DND-41 (cell line): ENCODE measurements at regions not wholly inside any gene's neighbourhood (a gene's known extent, or its start where the extent isn't known, plus 50 kb on each side); places are given as distances from the start of the nearest gene placed in this dataset.
"Not testable (repeated sequence)": the region's sequence is repeated elsewhere in the genome, so short reads cannot be mapped to it uniquely, and the experiment has no call there.

Experiments used
- ATAC-seq: fragments of 200-7000 bp; cut with Tn5 transposase; 3 replicates; pipeline ENCODE4 v1.9.1; 2021; ENCODE audit warnings: low read depth; ENCODE audit not compliant: insufficient read depth
- DNase-seq: peaks from one replicate; pipeline ENCODE4 v3.0.0-alpha.2; 2020
- H2AFZ ChIP-seq: 2 replicates; pipeline ENCODE4 v1.6.0; 2012; ENCODE audit warnings: low read depth, low read length
- H3K27ac ChIP-seq: 2 replicates; pipeline ENCODE4 v1.5.1; 2012; ENCODE audit warnings: low read length, inconsistent platforms
- H3K27me3 ChIP-seq: fragments of 200-600 bp; sonication (generic); 2 replicates; pipeline ENCODE4 v1.6.0; 2012; ENCODE audit warnings: low read length, mild to moderate bottlenecking, inconsistent platforms; ENCODE audit not compliant: insufficient read depth, poor library complexity
- H3K36me3 ChIP-seq: 2 replicates; pipeline ENCODE4 v1.5.1; 2012; ENCODE audit warnings: low read length, inconsistent platforms; ENCODE audit not compliant: insufficient read depth
- H3K4me1 ChIP-seq: 2 replicates; pipeline ENCODE4 v1.5.1; 2012; ENCODE audit warnings: mild to moderate bottlenecking, low read length; ENCODE audit not compliant: insufficient read depth
- H3K4me2 ChIP-seq: 2 replicates; pipeline ENCODE4 v1.6.0; 2012; ENCODE audit warnings: mild to moderate bottlenecking, moderate library complexity, low read length, inconsistent platforms; ENCODE audit not compliant: insufficient read depth
- H3K4me3 ChIP-seq, 2 experiments: fragments of 200-600 bp in 1 of 2; shearing (Covaris generic) in 1 of 2; 2 replicates each; pipeline ENCODE4 v1.5.1; 2012 to 2016; ENCODE audit warnings: inconsistent platforms in 2 of 2, low read length in 2 of 2, mild to moderate bottlenecking in 2 of 2, low read depth in 1 of 2, moderate library complexity in 1 of 2
- H3K79me2 ChIP-seq: 2 replicates; pipeline ENCODE4 v1.6.0; 2012; ENCODE audit warnings: low read length, inconsistent platforms; ENCODE audit not compliant: insufficient read depth
- H3K9ac ChIP-seq: 2 replicates; pipeline ENCODE4 v1.6.0; 2012; ENCODE audit warnings: low read depth, mild to moderate bottlenecking, inconsistent platforms, low read length, moderate library complexity
- H3K9me3 ChIP-seq: 2 replicates; pipeline ENCODE4 v1.5.1; 2012; ENCODE audit warnings: low read length, moderate library complexity, mild to moderate bottlenecking, inconsistent platforms; ENCODE audit not compliant: insufficient read depth, severe bottlenecking
- H4K20me1 ChIP-seq: 2 replicates; pipeline ENCODE4 v1.6.0; 2012; ENCODE audit warnings: low read length; ENCODE audit not compliant: insufficient read depth
- CTCF ChIP-seq: IDR thresholded peaks from 2 replicates; pipeline ENCODE4 v1.5.1; 2012; ENCODE audit warnings: borderline replicate concordance, low read length, moderate library complexity, mild to moderate bottlenecking; ENCODE audit not compliant: poor library complexity, severe bottlenecking; ENCODE audit errors: extremely low read depth
- EZH2 ChIP-seq: IDR thresholded peaks from 3 replicates; pipeline ENCODE4 v1.6.1; 2012; ENCODE audit warnings: borderline replicate concordance, low read depth, mild to moderate bottlenecking, moderate library complexity, low read length, inconsistent platforms; ENCODE audit not compliant: severe bottlenecking

- Histone ChIP-seq H2AFZ (no peak overlapping the region), H4K20me1 (no peaks in the 10 kb centered on the region), H3K9me3 (no peaks in the 10 kb centered on the region), H3K4me3 (no peak overlapping the region), H3K9ac (no peak overlapping the region), H3K79me2 (no peaks in the 10 kb centered on the region), H3K4me1 (no peaks in the 10 kb centered on the region), H3K27ac (no peak overlapping the region), H3K4me2 (no peak overlapping the region), H3K36me3 (no peaks in the 10 kb centered on the region), H3K27me3 (no peaks in the 10 kb centered on the region)
- DNase-seq: no peak
- no peak for TF ChIP-seq EZH2
- no peak for ATAC-seq
Measured at GRCh38 chr13:52921194-52921593, 72.8 kb upstream of the PCDH8 start.

- H2AFZ ChIP-seq: no peak overlapping the region
- H3K4me2 ChIP-seq: no peak overlapping the region
- no peaks in the 10 kb centered on the region for H3K4me1 ChIP-seq
- H3K4me3 ChIP-seq: no peak overlapping the region
- H3K36me3 ChIP-seq: no peaks in the 10 kb centered on the region
- H3K9me3 ChIP-seq: no peaks in the 10 kb centered on the region
- no peak overlapping the region for H3K27ac ChIP-seq
- DNase-seq (no peak), ATAC-seq (no peak)
- no peaks in the 10 kb centered on the region for H4K20me1 ChIP-seq
- H3K9ac ChIP-seq: no peak overlapping the region
- no peaks in the 10 kb centered on the region for H3K79me2 ChIP-seq
- no peaks in the 10 kb centered on the region for H3K27me3 ChIP-seq
- TF ChIP-seq EZH2 (no peak), CTCF (no peak)
Measured at GRCh38 chr13:52916486-52916990, 68.1 kb upstream of the PCDH8 start.

GRCh38 chr13:52911340-52911739, 62.9 kb upstream of the PCDH8 start:
- no peak for TF ChIP-seq EZH2
- TF ChIP-seq CTCF: no peak
- no peak overlapping the region for H3K27ac ChIP-seq
- H3K4me3 ChIP-seq: no peak overlapping the region
- H2AFZ ChIP-seq: no peak overlapping the region
- H3K4me2 ChIP-seq: no peak overlapping the region
- H3K9ac ChIP-seq: no peak overlapping the region
- no peaks in the 10 kb centered on the region for H3K27me3 ChIP-seq
- H4K20me1 ChIP-seq: no peaks in the 10 kb centered on the region
- DNase-seq: no peak
- H3K36me3 ChIP-seq: no peaks in the 10 kb centered on the region
- H3K4me1 ChIP-seq: no peaks in the 10 kb centered on the region
- no peaks in the 10 kb centered on the region for H3K9me3 ChIP-seq
- ATAC-seq: no peak
- no peaks in the 10 kb centered on the region for H3K79me2 ChIP-seq

GRCh38 chr13:52910318-52910717, 61.9 kb upstream of the PCDH8 start:
- H3K27ac ChIP-seq, ATAC-seq: not testable (repeated sequence)

More at GRCh38 chr13:52910318-52910717, 61.9 kb upstream of the PCDH8 start:
- not testable (repeated sequence) for H3K4me3 ChIP-seq, H3K4me2 ChIP-seq, H3K9ac ChIP-seq, H3K9me3 ChIP-seq, H3K27me3 ChIP-seq, DNase-seq, H3K79me2 ChIP-seq, H2AFZ ChIP-seq, H4K20me1 ChIP-seq, H3K36me3 ChIP-seq, H3K4me1 ChIP-seq
